HG02763 (cell line): ENCODE measurements at regions not wholly inside any gene's neighbourhood (a gene's known extent, or its start where the extent isn't known, plus 50 kb on each side); places are given as distances from the start of the nearest gene placed in this dataset.

Source experiments
- ATAC-seq: cut with Tn5 transposase; IDR thresholded peaks from one replicate; pipeline ENCODE4 v1.9.1; 2021; ENCODE audit warnings: mild to moderate bottlenecking, moderate library complexity; ENCODE audit not compliant: unreplicated experiment

- ATAC-seq, result no peak
Observed at GRCh38 chr12:83216230-83216629, 529.5 kb downstream of the TMTC2 start.

DNA sequence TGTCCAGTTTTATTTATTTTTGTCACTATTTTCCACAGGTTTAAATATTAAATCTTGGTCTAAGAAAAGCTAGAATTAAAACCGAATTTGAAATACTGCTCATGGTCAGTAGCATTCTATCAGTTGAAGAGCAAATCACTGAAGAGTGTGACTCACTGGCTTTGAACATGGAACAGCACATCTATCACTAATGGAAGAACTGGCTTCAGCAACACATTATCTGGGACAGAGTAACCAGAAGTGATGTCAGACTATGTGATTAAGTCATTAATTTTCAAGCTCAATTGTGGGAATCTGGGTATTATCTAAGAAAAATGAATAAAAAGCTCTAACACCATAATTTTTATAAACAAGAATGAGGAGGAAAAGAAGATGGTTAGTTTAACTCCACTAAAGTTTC, 527.5 kb downstream of the TMTC2 start:
- no peak for ATAC-seq

GRCh38 chr12:83210933-83211332, 524.2 kb downstream of the TMTC2 start:
- no peak for ATAC-seq

DNA sequence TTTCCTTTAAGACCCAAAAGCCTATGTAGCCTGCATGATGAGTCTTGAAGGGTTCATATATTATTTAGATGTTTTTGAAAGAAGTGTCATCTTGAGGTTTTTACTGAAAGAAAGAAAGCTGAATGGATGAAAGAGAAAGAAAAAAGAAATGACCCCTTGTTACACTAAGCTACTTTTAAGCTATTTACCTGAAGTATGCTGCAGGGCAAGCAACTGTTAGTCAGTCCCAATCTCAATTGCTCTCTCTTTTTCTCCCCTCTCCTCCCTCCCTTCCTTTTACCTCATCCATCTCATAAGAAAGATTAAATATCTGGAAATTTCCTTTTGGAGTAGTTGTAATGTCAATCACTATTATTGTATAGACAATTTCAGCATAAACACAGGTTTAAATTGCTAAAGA, 512.4 kb downstream of the TMTC2 start:
- no peak for ATAC-seq

- no peak for ATAC-seq
Observed at GRCh38 chr12:83198291-83199015, 511.7 kb downstream of the TMTC2 start.

- ATAC-seq, result no peak
Observed at GRCh38 chr12:83197483-83197914, 510.8 kb downstream of the TMTC2 start.

DNA sequence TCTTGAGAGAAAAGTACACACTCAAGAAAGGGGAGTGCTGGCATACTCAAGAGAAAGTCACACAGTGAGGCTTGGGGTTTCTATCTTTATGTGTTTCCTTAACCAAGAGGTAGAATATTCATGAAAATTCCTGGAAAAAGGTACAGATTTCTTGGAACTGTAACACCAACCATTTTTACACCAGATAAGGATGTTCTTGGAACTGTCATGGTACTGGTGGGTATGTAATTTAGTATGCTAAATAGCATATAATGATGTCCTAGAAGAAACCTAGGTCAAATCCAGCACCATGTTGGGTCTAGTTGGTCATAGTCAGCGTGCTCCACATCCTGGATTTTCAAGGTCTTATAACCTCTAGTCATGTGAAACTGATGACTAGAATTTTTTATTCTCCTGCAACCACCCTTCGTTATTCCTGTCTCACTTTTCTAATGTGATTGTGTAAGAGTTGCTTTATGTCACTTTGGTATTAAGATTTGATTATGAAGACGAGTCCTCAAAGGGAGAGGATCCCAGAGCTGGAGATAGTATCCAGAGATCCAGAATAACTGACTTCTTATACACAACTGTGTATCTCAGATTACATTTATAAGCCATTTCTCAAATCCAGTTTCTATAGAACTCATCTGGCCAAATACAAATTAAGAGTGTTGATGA, 510.1 kb downstream of the TMTC2 start:
- ATAC-seq, result no peak

DNA sequence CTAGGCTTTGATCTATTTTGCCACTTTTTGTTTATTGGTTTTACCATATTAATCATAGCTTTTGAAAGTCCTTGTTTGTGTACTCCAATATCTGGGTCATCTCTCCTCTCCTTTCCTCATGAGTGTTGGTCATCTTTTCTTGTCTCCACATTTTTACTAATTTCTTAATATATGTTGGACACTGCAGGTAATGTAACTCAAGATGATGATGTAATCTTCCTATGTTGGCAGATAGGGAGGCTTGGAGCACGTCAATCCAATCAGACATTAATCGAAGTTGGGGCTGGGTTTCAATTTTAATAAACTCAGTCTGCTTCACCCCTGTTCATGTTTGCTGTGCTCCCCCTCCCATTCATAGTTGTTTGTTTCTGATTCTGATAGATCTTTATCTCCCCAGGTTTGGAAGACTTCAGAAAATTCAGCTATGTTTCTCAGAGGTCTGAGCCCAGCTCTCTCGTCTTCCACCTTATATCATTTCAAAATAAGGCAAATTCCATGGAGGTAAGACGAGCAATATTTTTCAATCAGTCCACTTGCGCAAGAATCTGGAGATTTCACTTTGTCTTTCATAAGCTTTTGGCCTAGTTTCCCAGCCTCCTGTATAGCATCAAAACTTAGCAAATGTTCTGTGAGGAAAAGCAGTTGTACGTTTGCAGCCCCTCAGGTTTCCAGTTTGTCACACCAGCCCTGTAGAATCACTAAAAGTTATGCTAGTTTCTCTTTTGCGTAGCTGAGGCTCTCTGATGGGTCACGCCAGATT, 504.1 kb downstream of the TMTC2 start:
- no peak for ATAC-seq

GRCh38 chr12:83186419-83186818, 499.7 kb downstream of the TMTC2 start:
- no peak for ATAC-seq

GRCh38 chr12:83185241-83185640, 498.5 kb downstream of the TMTC2 start:
- ATAC-seq, result no peak
